ENCODE measurements at regions not wholly inside any gene's neighbourhood (a gene's known extent, or its start where the extent isn't known, plus 50 kb on each side); places are given as distances from the start of the nearest gene placed in this dataset.

GRCh38 chr5:63495225-63495624 lies 467.0 kb downstream of the HTR1A start:
- Mint-ChIP-seq H3K27ac (ENCODE audit: unreplicated experiment) (no peak overlapping the region), H3K27me3 (ENCODE audit: unreplicated experiment) (no peaks in the 10 kb centered on the region)
- no peak for DNase-seq

GRCh38 chr5:63483338-63483737 lies 478.9 kb downstream of the HTR1A start:
- no peak overlapping the region for H3K27ac Mint-ChIP-seq (ENCODE audit: unreplicated experiment)
- no peak for DNase-seq
- no peaks in the 10 kb centered on the region for H3K36me3 Mint-ChIP-seq (ENCODE audit: unreplicated experiment)
- peaks cover 1% of the 10 kb centered on the region for H3K27me3 Mint-ChIP-seq (ENCODE audit: unreplicated experiment)
- peaks cover 1% of the 10 kb centered on the region for H3K9me3 Mint-ChIP-seq (ENCODE audit: unreplicated experiment)
- H3K4me3 Mint-ChIP-seq (ENCODE audit: unreplicated experiment): no peak overlapping the region
- H3K4me1 Mint-ChIP-seq (ENCODE audit: low read depth, unreplicated experiment): no peaks in the 10 kb centered on the region
- no peak for TF ChIP-seq CTCF (IDR thresholded peaks at IDR 0.05; ENCODE audit: partially characterized antibody, unreplicated experiment)

More at GRCh38 chr5:63495225-63495624, 467.0 kb downstream of the HTR1A start:
- no peaks in the 10 kb centered on the region for H3K4me1 Mint-ChIP-seq (ENCODE audit: low read depth, unreplicated experiment)
- H3K9me3 Mint-ChIP-seq (ENCODE audit: unreplicated experiment): no peaks in the 10 kb centered on the region
- no peak for TF ChIP-seq CTCF (IDR thresholded peaks at IDR 0.05; ENCODE audit: partially characterized antibody, unreplicated experiment)
- H3K36me3 Mint-ChIP-seq (ENCODE audit: unreplicated experiment): no peaks in the 10 kb centered on the region
- H3K4me3 Mint-ChIP-seq (ENCODE audit: unreplicated experiment): no peak overlapping the region

DNA sequence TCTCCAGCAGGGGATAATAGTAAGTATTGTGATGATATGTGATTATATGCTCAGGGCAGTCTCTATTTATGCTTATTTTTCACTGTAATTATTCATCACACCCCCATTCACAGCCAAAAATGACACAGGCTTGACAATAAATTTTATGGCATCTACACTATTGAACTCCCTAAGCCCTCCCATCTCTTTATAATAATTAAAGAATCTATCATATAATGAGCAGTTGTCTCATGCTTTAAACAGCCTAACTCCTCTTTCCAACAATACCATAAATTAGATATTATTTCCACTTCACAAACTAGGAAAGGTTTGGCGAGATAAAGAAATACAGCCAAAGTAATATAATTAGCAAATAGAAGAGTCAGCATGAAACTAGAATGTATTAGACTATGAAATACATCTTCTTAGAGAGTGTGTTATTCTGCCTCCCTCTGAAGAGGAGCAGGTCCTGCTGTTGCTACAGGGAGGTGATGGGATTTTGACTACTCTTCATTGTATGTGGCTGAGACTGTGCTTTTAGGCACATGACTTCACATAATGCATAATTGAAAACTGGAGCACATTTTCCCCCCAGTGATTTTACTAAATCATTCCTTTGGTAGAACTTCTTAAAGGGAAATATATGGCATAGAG lies 488.8 kb downstream of the HTR1A start:
- Mint-ChIP-seq H3K27me3 (ENCODE audit: unreplicated experiment) (no peaks in the 10 kb centered on the region), H3K9me3 (ENCODE audit: unreplicated experiment) (no peaks in the 10 kb centered on the region), H3K36me3 (ENCODE audit: unreplicated experiment) (peaks cover 3% of the 10 kb centered on the region), H3K4me1 (ENCODE audit: low read depth, unreplicated experiment) (no peaks in the 10 kb centered on the region), H3K27ac (ENCODE audit: unreplicated experiment) (no peak overlapping the region), H3K4me3 (ENCODE audit: unreplicated experiment) (no peak overlapping the region)
- no peak for TF ChIP-seq CTCF (IDR thresholded peaks at IDR 0.05; ENCODE audit: partially characterized antibody, unreplicated experiment)
- DNase-seq: no peak

DNA sequence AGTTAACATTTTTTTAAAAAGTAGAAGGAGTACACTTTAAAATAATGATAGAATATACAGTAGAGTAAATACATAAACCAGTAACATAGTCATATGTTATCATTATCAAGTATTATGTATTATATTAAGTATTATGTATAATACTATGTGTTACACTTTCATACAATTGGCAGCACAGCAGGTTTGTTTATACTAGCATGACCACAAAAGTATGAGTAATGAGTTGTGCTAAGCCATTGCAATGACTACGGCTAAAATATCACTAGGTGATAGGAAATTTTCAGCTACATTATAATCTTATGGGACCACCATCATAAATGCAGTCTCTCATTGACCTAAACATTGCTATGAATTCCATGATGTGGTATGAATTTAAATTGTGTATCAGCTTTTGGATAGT lies 506.0 kb downstream of the HTR1A start:
- Mint-ChIP-seq H3K4me1 (ENCODE audit: low read depth, unreplicated experiment) (no peaks in the 10 kb centered on the region), H3K27me3 (ENCODE audit: unreplicated experiment) (peaks cover 5% of the 10 kb centered on the region), H3K9me3 (ENCODE audit: unreplicated experiment) (no peaks in the 10 kb centered on the region), H3K27ac (ENCODE audit: unreplicated experiment) (no peak overlapping the region), H3K36me3 (ENCODE audit: unreplicated experiment) (no peaks in the 10 kb centered on the region), H3K4me3 (ENCODE audit: unreplicated experiment) (no peak overlapping the region)
- no peak for TF ChIP-seq CTCF (IDR thresholded peaks at IDR 0.05; ENCODE audit: partially characterized antibody, unreplicated experiment)
- DNase-seq: no peak

- TF ChIP-seq CTCF (IDR thresholded peaks at IDR 0.05; ENCODE audit: partially characterized antibody, unreplicated experiment): no peak
- DNase-seq: no peak
- H3K36me3 Mint-ChIP-seq (ENCODE audit: unreplicated experiment): no peaks in the 10 kb centered on the region
- no peaks in the 10 kb centered on the region for H3K27me3 Mint-ChIP-seq (ENCODE audit: unreplicated experiment)
- no peaks in the 10 kb centered on the region for H3K4me1 Mint-ChIP-seq (ENCODE audit: low read depth, unreplicated experiment)
- H3K4me3 Mint-ChIP-seq (ENCODE audit: unreplicated experiment): no peak overlapping the region
- H3K27ac Mint-ChIP-seq (ENCODE audit: unreplicated experiment): no peak overlapping the region
- H3K9me3 Mint-ChIP-seq (ENCODE audit: unreplicated experiment): no peaks in the 10 kb centered on the region
These were observed 511.1 kb downstream of the HTR1A start for GRCh38 chr5:63451188-63451587.

All from glutamatergic neuron (in vitro differentiated cells).